Keratinocyte (primary cell): ENCODE measurements at regions not wholly inside any gene's neighbourhood (a gene's known extent, or its start where the extent isn't known, plus 50 kb on each side); places are given as distances from the start of the nearest gene placed in this dataset.

Experiments used
- DNase-seq: peaks from one replicate; pipeline ENCODE4 v3.0.0-alpha.2; 2011; ENCODE audit warnings: low read depth, missing footprints, low spot score
- FAIRE-seq: peaks from 2 replicates; lab custom pipeline; 2011; peaks lifted over from hg19 to GRCh38; lab: Jason Lieb, UNC
- H2AFZ ChIP-seq: 2 replicates; pipeline ENCODE4 v1.6.0; 2012; ENCODE audit warnings: low read length, control low read depth, inconsistent platforms; ENCODE audit not compliant: control insufficient read depth
- H3K27ac ChIP-seq: 2 replicates; pipeline ENCODE4 v1.5.1; 2011; ENCODE audit warnings: low read length; ENCODE audit not compliant: control insufficient read depth, insufficient read depth
- H3K27me3 ChIP-seq: 3 replicates; pipeline ENCODE4 v1.6.0; 2011; ENCODE audit warnings: low read length; ENCODE audit not compliant: control insufficient read depth, insufficient read depth; ENCODE audit errors: extremely low read depth
- H3K36me3 ChIP-seq, 2 experiments: 2 replicates in 1 of 2; 3 replicates in 1 of 2; pipeline ENCODE4 v1.5.1; 2011; ENCODE audit warnings: low read length in 2 of 2, mild to moderate bottlenecking in 1 of 2; ENCODE audit not compliant: control insufficient read depth in 2 of 2, insufficient read depth in 2 of 2; ENCODE audit errors: extremely low read depth in 1 of 2
- H3K4me1 ChIP-seq: 3 replicates; pipeline ENCODE4 v1.5.1; 2011; ENCODE audit warnings: low read length; ENCODE audit not compliant: control insufficient read depth, insufficient read depth; ENCODE audit errors: extremely low read depth
- H3K4me2 ChIP-seq: 3 replicates; pipeline ENCODE4 v1.6.0; 2011; ENCODE audit warnings: low read depth, low read length; ENCODE audit not compliant: control insufficient read depth, insufficient read depth; ENCODE audit errors: extremely low read depth
- H3K4me3 ChIP-seq, 3 experiments: fragments of 200-600 bp in 1 of 3; sonication (generic) in 1 of 3; 2 replicates in 2 of 3; 3 replicates in 1 of 3; pipeline ENCODE4 v1.5.1; 2011 to 2016; ENCODE audit warnings: low read length in 3 of 3, mild to moderate bottlenecking in 3 of 3, control low read depth in 2 of 3, inconsistent platforms in 1 of 3, low read depth in 1 of 3, mixed read lengths in 1 of 3, mixed run types in 1 of 3, moderate library complexity in 1 of 3; ENCODE audit not compliant: control insufficient read depth in 2 of 3, insufficient read depth in 2 of 3; ENCODE audit errors: extremely low read depth in 1 of 3
- H3K79me2 ChIP-seq: 2 replicates; pipeline ENCODE4 v1.6.0; 2012; ENCODE audit warnings: low read length; ENCODE audit not compliant: control insufficient read depth, insufficient read depth
- H3K9ac ChIP-seq: 3 replicates; pipeline ENCODE4 v1.6.0; 2011; ENCODE audit warnings: low read length; ENCODE audit not compliant: control insufficient read depth, insufficient read depth; ENCODE audit errors: extremely low read depth
- H3K9me1 ChIP-seq: 3 replicates; pipeline ENCODE4 v1.6.0; 2011; ENCODE audit warnings: low read length; ENCODE audit not compliant: control insufficient read depth, insufficient read depth; ENCODE audit errors: extremely low read depth
- H3K9me3 ChIP-seq: 2 replicates; pipeline ENCODE4 v1.5.1; 2012; ENCODE audit warnings: low read depth, low read length; ENCODE audit not compliant: control insufficient read depth
- H4K20me1 ChIP-seq: 3 replicates; pipeline ENCODE4 v1.6.0; 2011; ENCODE audit warnings: low read length; ENCODE audit not compliant: control insufficient read depth, insufficient read depth; ENCODE audit errors: extremely low read depth
- CTCF ChIP-seq, 3 experiments: IDR thresholded peaks in 1 of 3; conservative IDR thresholded peaks in 1 of 3; optimal IDR thresholded peaks in 1 of 3; 2 replicates in 2 of 3; 3 replicates in 1 of 3; pipeline versions ENCODE3 to v1.5.1; 2011; ENCODE audit warnings: low read length in 3 of 3, mild to moderate bottlenecking in 3 of 3, moderate library complexity in 2 of 3, control low read depth in 1 of 3, inconsistent platforms in 1 of 3; ENCODE audit not compliant: insufficient read depth in 2 of 3; ENCODE audit errors: extremely low read depth in 1 of 3
- EZH2 ChIP-seq: IDR thresholded peaks from one replicate; pipeline ENCODE4 v1.6.1; 2012; ENCODE audit warnings: inconsistent platforms, mild to moderate bottlenecking, low read length, moderate library complexity
- dilution Hi-C: fragments of 300-500 bp; cut with MboI; formaldehyde crosslinking; loops from one replicate; pipeline ENCODE4 v1.7.0; 2020; ENCODE audit warnings: low sequenced_read_pairs; ENCODE audit not compliant: extremely low pct_ligation_motif_present

DNA sequence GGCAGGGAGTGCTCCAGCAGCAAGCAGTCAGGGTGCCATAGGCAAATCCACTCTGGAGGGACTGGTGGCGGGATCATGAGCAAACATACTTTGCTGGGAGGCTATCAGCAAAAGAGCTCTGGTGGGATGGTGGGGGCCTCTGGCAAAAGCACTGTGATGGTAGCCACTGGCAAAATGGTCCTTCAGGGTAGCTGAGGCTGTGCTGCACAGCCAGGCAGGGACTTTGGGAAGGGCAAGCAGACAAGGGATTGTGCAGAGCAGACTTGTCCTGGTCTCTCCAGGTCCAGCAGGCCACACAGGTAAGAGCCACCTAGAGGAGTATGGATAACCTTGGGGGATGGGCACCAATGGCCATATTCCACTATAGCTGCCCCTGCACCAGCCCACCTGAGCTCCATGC, 129.4 kb upstream of the OTOS start:
- Histone ChIP-seq H4K20me1 (no peaks in the 10 kb centered on the region), H3K9me1 (no peaks in the 10 kb centered on the region), H3K4me1 (no peaks in the 10 kb centered on the region), H3K36me3 (no peaks in the 10 kb centered on the region), H3K27me3 (peaks cover 18% of the 10 kb centered on the region), H2AFZ (no peak overlapping the region), H3K79me2 (no peaks in the 10 kb centered on the region), H3K27ac (no peak overlapping the region), H3K4me3 (no peak overlapping the region), H3K9ac (no peak overlapping the region), H3K9me3 (no peaks in the 10 kb centered on the region), H3K4me2 (no peak overlapping the region)
- FAIRE-seq, result no peak
- dilution Hi-C loops, result no loop called here
- TF ChIP-seq EZH2, result no peak
- TF ChIP-seq CTCF (optimal IDR thresholded peaks at IDR 0.05 in 1 of 3, IDR thresholded peaks at IDR 0.05 in 1 of 3, conservative IDR thresholded peaks at IDR 0.05 in 1 of 3; ENCODE audit: extremely low read depth in 1 of 3, insufficient read depth in 2 of 3, low read length in 3 of 3), result no peak
- DNase-seq, result no peak

- TF ChIP-seq EZH2 (no peak), CTCF (optimal IDR thresholded peaks at IDR 0.05 in 1 of 3, IDR thresholded peaks at IDR 0.05 in 1 of 3, conservative IDR thresholded peaks at IDR 0.05 in 1 of 3; ENCODE audit: extremely low read depth in 1 of 3, insufficient read depth in 2 of 3, low read length in 3 of 3) (no peak)
- no peak for DNase-seq
- Histone ChIP-seq H3K4me3 (no peak overlapping the region), H3K4me2 (no peak overlapping the region), H3K27ac (no peak overlapping the region), H3K79me2 (no peaks in the 10 kb centered on the region), H4K20me1 (no peaks in the 10 kb centered on the region), H3K9ac (no peak overlapping the region), H3K36me3 (no peaks in the 10 kb centered on the region), H3K4me1 (no peaks in the 10 kb centered on the region), H3K27me3 (peaks cover 21% of the 10 kb centered on the region), H3K9me1 (no peaks in the 10 kb centered on the region), H2AFZ (no peak overlapping the region), H3K9me3 (no peaks in the 10 kb centered on the region)
- dilution Hi-C loops, result no loop called here
- no peak for FAIRE-seq
These were observed 131.4 kb upstream of the OTOS start for GRCh38 chr2:240271716-240272341.
